ENCODE measurements at regions not wholly inside any gene's neighbourhood (a gene's known extent, or its start where the extent isn't known, plus 50 kb on each side); places are given as distances from the start of the nearest gene placed in this dataset.

DNA sequence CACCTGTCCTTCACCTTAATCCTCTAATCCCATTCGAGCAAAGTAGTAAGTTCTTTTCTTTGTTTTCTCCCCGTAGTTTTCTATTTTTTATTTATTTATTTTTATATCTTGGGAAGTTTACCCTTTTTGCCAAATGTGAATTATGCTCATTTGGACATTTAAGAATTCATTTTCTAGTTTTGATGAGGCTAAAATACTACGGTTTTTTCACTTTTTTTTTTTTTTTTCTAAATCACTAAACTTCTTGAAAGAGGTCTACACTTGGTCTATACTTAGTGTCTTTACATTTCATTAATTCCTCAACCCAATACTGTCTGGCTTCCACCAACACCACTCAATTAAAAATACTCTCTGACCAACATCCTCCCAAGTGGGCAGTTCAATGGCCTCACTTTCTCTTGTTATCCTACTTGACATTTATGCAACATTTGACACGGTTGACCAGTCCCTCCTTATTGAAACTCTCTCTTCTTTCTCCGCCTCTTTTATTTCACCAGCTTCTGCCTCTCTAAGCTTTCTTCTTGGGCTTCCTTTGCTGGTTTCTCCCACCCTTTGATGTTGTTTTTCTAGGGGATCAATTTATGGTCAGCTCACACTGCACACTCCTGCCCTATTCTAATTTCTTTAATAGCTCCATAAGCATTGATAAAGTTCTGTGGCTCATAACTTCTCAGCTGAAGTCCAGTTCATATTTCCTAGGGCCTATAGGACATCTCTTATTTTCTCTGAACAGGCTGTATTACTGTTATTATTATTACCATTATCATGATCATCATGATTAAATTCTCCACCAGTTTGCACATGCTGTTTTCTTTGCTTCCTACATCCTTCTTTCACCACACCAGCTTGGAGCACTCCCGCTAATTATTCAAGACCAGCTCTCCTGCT, 72.6 kb upstream of the CITED2 start:
- TF ChIP-seq CTCF (conservative IDR thresholded peaks at IDR 0.05): no peak
- TF ChIP-seq EZH2 (IDR thresholded peaks at IDR 0.05; ENCODE audit: low read depth): no peak

Data from PC-9 (cell line).